ENCODE measurements at regions not wholly inside any gene's neighbourhood (a gene's known extent, or its start where the extent isn't known, plus 50 kb on each side); places are given as distances from the start of the nearest gene placed in this dataset.

- POLR2A ChIA-PET = interaction anchor here (1.1 kb wide), 1 partner anchor 9 kb away, joined by 3 read pairs; no protein-coding TSS in a partner anchor
- ATAC-seq (ENCODE audit: low read depth) (peak; percentile 92), DNase-seq (peak; percentile 84)
- Mint-ChIP-seq H3K4me1 (peaks cover 2% of the 10 kb centered on the region), H3K36me3 (no peaks in the 10 kb centered on the region), H3K27ac (no peak overlapping the region), H3K4me3 (peak overlapping the region; percentile 87), H3K27me3 (peaks cover 19% of the 10 kb centered on the region), H3K9me3 (no peaks in the 10 kb centered on the region)
Observed at GRCh38 chr12:107912421-107913004, 138.0 kb downstream of the ASCL4 start.

DNA sequence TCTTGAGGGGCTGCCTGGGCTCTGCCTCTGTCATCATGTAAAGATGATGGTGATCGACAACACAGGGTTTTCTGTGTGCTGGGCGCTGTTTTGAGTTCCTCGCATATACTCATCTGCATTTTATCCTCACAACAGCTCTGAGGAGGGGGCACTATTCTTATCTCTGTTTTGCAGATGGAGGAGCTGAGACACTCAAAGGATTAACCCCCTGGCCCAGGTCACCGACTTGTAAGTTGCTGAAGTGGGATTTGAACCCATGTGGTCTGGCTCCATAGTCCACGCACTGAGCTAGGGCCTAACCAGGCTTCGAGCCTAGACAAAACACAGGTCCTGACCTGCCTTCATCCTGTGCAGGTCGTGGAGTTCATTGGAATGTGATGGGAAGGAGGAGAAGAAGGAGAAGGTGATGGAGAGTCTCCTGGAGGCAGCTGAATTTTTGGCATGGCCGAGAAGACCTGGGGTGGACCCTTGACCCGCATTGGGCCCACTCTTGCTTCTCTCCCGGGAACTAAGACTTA, 140.0 kb downstream of the ASCL4 start:
- ATAC-seq (ENCODE audit: low read depth) = no peak
- Mint-ChIP-seq H3K27ac (no peak overlapping the region), H3K4me3 (no peak overlapping the region), H3K4me1 (peaks cover 4% of the 10 kb centered on the region), H3K9me3 (no peaks in the 10 kb centered on the region), H3K36me3 (no peaks in the 10 kb centered on the region), H3K27me3 (peaks cover 17% of the 10 kb centered on the region)
- DNase-seq = no peak
- POLR2A ChIA-PET = no interaction called here

DNA sequence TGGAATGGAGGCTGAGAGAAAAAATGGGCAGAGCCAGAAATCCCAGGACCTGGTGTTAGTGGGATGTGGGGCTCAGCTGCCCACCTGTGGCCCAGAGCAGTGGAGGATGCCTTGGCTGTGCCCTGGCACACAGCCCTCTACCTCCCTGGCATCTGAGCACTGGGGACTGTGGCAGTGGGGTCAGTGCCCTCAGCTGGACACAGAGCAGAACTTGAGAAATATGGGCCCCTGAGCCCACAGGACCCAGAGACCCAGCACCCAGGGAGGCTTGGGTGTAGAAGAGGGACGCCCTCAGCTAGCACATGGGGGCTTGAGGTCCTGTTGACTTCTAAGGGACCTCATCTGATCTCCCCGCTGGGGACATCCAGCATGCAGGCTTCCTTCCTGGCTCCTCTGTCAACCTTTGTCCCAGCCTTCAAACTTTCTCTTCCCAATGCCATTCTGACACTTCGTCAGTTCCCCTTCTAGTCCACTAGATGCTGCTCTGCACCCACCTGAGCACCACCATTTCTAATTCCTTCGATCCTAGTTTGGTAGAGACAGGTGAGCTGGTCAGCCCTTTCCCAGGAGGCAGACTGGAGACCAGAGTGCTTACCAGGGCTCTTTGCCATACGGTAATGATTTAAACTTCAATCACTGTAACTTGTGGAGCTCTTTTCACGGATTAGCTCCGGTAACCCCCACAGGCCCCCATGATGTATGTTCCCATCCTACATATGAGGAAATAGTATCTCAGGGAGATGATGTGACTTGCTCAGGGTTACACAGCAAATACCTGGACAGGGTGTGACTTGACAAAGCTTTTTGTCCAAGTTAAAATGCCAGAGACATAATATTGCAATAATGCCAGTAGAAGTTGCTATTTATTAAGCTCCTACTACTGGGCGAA, 143.7 kb downstream of the ASCL4 start:
- no peak for DNase-seq
- no peaks in the 10 kb centered on the region for H3K9me3 Mint-ChIP-seq
- no peak overlapping the region for H3K27ac Mint-ChIP-seq
- POLR2A ChIA-PET = no interaction called here
- no peaks in the 10 kb centered on the region for H3K36me3 Mint-ChIP-seq
- no peak for ATAC-seq (ENCODE audit: low read depth)
- no peak overlapping the region for H3K4me3 Mint-ChIP-seq
- H3K27me3 Mint-ChIP-seq = peaks cover 34% of the 10 kb centered on the region
- peaks cover 2% of the 10 kb centered on the region for H3K4me1 Mint-ChIP-seq

DNA sequence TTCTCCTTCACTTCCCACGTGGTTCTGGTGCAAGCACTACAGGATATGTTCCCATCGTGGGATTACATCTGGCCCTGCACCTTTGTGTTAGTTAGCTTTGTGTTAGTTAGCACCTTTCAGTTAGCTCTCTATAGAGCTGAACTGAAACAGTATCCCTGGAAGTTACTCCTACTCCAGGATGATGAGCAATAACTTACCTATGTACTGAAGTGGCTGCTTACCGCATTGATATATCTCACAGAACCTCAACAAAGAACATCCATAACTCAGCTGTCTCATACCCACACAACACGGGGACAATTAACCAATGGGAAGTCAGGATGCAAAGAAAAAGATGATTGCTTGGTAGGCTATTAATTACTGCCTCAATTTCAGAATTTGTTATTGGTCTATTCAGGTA, 146.6 kb downstream of the ASCL4 start:
- Mint-ChIP-seq H3K27me3 (peaks cover 34% of the 10 kb centered on the region), H3K36me3 (no peaks in the 10 kb centered on the region)
- no peak for ATAC-seq (ENCODE audit: low read depth)

DNA sequence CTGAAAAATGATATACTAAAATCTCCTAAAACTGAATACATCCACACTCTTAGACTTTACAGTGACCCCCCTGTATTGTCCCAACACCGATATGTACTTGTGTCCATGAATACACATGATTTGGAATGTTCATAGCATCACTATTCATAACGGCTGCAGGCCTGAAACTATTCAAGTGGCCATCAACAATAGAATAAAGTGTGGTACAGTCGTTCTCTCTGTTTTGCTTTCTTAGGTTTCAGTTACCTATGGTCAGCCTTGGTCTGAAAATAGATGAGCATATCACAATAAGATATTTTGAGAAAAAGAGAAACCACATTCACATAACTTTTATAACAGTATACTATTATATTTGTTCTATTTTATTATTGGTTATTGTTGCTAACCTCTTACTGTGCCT, 150.6 kb downstream of the ASCL4 start:
- POLR2A ChIA-PET = no interaction called here

More for the DNA sequence above, 146.6 kb downstream of the ASCL4 start:
- no peak for DNase-seq
- POLR2A ChIA-PET = no interaction called here
- Mint-ChIP-seq H3K9me3 (no peaks in the 10 kb centered on the region), H3K4me1 (peaks cover 2% of the 10 kb centered on the region), H3K27ac (no peak overlapping the region), H3K4me3 (no peak overlapping the region)

DNA sequence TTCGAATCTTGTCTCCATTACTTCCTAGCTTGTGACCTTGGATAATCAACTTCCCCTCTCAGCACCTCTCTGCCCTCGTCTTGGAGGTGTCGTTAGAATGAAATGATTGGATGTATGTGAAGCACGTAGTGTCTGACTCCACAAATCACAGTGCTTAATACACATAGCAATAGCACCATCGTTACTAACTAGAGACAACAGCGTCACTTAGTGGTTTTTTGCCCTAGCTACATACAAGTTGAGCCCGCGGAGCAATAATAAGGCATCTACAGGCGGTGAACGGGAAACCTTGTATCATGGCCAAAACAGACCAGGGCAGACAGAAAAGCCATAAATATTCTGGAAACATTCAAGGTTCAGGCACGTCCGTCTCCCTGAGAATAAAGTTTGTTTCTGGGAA, 154.9 kb downstream of the ASCL4 start:
- DNase-seq (no peak), ATAC-seq (ENCODE audit: low read depth) (no peak)
- Mint-ChIP-seq H3K4me3 (no peak overlapping the region), H3K27me3 (peaks cover 22% of the 10 kb centered on the region), H3K27ac (no peak overlapping the region), H3K4me1 (no peaks in the 10 kb centered on the region), H3K9me3 (no peaks in the 10 kb centered on the region), H3K36me3 (no peaks in the 10 kb centered on the region)
- POLR2A ChIA-PET = no interaction called here

More for the DNA sequence above, 150.6 kb downstream of the ASCL4 start:
- ATAC-seq (ENCODE audit: low read depth) = no peak
- Mint-ChIP-seq H3K4me3 (no peak overlapping the region), H3K4me1 (no peaks in the 10 kb centered on the region), H3K36me3 (no peaks in the 10 kb centered on the region), H3K27me3 (peaks cover 30% of the 10 kb centered on the region), H3K9me3 (no peaks in the 10 kb centered on the region), H3K27ac (no peak overlapping the region)
- DNase-seq = no peak

DNA sequence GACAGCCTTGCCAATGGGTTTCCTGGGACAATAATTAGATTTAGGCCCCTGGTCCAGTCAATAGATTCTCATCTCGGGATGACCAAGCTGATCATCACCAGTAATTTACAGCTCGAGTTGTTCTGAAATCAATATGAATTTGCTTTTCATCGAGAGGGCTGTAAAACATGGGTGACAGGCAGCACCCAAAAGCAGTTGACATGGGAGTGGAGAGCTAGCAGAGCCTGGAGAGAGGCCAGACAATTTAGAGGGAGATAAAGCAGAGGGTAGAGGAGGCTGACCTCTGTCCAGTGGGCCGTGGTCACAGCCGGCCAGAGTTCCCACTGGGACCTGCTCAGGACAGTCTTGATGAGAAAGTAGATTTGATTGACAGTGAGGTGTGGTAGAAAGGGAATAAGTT, 157.3 kb downstream of the ASCL4 start:
- H3K27me3 Mint-ChIP-seq = peaks cover 22% of the 10 kb centered on the region
- H3K4me3 Mint-ChIP-seq = no peak overlapping the region
- no peak for ATAC-seq (ENCODE audit: low read depth)
- POLR2A ChIA-PET = no interaction called here
- no peaks in the 10 kb centered on the region for H3K4me1 Mint-ChIP-seq
- no peak overlapping the region for H3K27ac Mint-ChIP-seq
- no peaks in the 10 kb centered on the region for H3K9me3 Mint-ChIP-seq
- no peaks in the 10 kb centered on the region for H3K36me3 Mint-ChIP-seq
- DNase-seq = no peak

DNA sequence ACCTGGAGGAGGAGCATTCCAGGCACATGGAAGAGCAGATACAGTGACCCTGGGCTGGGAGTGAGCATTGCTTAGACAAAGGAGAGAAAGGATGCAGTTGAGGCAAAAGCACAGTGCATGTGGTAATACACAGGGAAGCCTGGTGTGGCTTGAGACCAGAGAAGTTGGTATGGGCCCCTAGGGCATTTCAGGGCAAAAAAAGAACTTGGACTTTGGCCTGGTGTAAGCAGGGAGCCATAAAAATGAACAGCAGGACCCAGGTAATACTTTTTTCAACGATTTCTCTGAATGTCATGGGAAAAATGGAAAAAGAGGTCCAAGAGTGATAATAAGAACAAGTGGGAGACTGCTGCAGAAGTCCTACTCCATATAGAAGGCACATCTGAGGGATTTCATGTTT, 163.9 kb downstream of the ASCL4 start:
- POLR2A ChIA-PET = no interaction called here
- H3K9me3 Mint-ChIP-seq = no peaks in the 10 kb centered on the region
- H3K36me3 Mint-ChIP-seq = no peaks in the 10 kb centered on the region
- no peak overlapping the region for H3K27ac Mint-ChIP-seq
- ATAC-seq (ENCODE audit: low read depth) (no peak), DNase-seq (no peak)
- peaks cover 15% of the 10 kb centered on the region for H3K27me3 Mint-ChIP-seq
- no peaks in the 10 kb centered on the region for H3K4me1 Mint-ChIP-seq
- no peak overlapping the region for H3K4me3 Mint-ChIP-seq

DNA sequence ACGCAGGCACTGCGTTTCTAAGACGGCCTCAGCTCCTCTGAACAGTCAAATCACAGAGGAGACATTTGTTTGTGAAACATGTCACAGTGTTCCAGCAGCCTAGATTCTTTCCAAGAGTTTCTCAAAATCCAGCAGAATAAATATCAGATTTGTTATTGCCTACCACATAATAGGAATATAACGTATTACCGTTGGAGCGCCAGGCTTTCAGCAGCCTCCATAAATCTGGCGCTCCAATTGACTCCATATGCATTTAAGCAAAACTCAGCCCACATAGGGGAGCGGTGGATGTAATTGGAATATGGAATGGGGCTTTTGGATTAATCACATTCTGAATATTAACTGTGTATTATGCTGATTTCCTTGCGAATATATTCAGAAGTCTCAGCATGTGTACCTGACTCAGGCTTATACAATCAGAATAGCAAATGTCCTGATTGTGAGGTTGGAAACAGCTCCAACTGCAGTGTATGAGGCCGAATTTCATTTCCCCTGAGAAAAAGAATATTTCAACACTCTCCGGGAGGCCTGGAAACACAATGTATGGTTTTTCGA, 174.0 kb downstream of the ASCL4 start:
- DNase-seq (no peak), ATAC-seq (ENCODE audit: low read depth) (no peak)
- POLR2A ChIA-PET = no interaction called here
- Mint-ChIP-seq H3K27me3 (peaks cover 17% of the 10 kb centered on the region), H3K27ac (no peak overlapping the region), H3K4me1 (no peaks in the 10 kb centered on the region), H3K9me3 (no peaks in the 10 kb centered on the region), H3K36me3 (no peaks in the 10 kb centered on the region), H3K4me3 (no peak overlapping the region)

- ATAC-seq (ENCODE audit: low read depth) (no peak), DNase-seq (no peak)
- Mint-ChIP-seq H3K27me3 (peaks cover 11% of the 10 kb centered on the region), H3K4me3 (no peak overlapping the region), H3K27ac (no peak overlapping the region), H3K36me3 (no peaks in the 10 kb centered on the region), H3K9me3 (no peaks in the 10 kb centered on the region), H3K4me1 (peaks cover 2% of the 10 kb centered on the region)
- POLR2A ChIA-PET = no interaction called here
Observed at GRCh38 chr12:107951024-107951423, 176.5 kb downstream of the ASCL4 start.

DNA sequence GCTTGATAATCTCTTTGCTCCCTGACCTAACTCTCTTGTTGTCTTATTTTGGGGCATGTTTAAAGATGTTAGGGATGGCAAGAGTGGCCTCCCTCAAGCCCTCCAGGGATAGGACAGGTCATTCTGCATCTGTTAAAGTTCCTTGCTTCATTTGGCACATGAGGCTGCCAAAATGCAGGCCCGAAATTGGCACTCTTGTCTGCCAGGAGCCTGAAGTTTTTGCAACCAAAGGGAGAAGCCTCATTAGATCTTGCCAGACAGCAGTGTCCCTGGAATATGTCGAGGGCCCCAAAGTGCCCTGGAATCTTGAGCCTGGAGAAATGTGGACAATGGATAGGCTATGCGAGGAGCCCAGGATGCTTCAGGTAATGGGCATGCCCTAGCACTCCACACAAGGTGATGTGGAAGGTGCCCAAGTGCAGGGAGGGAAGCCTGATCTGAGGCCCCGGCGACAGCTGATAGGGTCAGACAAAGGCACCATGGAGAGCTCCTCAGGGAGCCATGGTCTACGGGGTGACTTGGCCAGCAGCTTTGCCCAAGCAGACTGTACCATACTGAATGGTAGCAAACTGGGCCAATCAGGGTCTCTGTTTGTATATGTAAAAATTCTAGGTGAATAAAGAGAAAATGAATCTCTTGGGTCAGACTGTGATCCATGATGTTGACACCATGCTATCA, 173.0 kb upstream of the WSCD2 start:
- Mint-ChIP-seq H3K36me3 (no peaks in the 10 kb centered on the region), H3K27me3 (peaks cover 5% of the 10 kb centered on the region), H3K4me3 (no peak overlapping the region), H3K4me1 (peaks cover 2% of the 10 kb centered on the region), H3K9me3 (no peaks in the 10 kb centered on the region), H3K27ac (no peak overlapping the region)
- POLR2A ChIA-PET = no interaction called here
- no peak for ATAC-seq (ENCODE audit: low read depth)
- no peak for DNase-seq

DNA sequence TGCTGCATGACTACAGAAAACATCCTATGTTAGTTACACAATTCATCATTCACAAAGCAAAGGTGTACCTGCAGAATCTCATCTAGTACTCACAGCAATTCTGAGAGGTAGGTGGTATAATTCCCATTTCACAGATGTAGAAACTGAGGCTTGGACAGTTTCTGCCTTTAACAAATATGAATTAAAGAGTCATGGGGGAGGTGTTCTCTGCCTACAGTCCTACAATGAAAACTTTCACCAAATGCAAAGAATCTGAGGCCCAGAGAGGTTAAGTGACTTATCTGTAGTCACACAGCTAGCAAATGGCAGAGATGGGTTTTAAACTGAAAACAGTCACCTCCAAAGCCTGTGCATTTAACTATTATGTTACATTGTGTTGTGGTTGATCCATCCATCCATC, 171.6 kb upstream of the WSCD2 start:
- Mint-ChIP-seq H3K27me3 (peaks cover 5% of the 10 kb centered on the region), H3K27ac (no peak overlapping the region), H3K4me1 (peaks cover 2% of the 10 kb centered on the region), H3K4me3 (no peak overlapping the region), H3K36me3 (no peaks in the 10 kb centered on the region), H3K9me3 (no peaks in the 10 kb centered on the region)
- POLR2A ChIA-PET = no interaction called here
- DNase-seq (no peak), ATAC-seq (ENCODE audit: low read depth) (no peak)

- Mint-ChIP-seq H3K4me3 (no peak overlapping the region), H3K9me3 (no peaks in the 10 kb centered on the region), H3K4me1 (no peaks in the 10 kb centered on the region), H3K27ac (no peak overlapping the region), H3K36me3 (no peaks in the 10 kb centered on the region), H3K27me3 (peaks cover 3% of the 10 kb centered on the region)
- no peak for DNase-seq
- no peak for ATAC-seq (ENCODE audit: low read depth)
- POLR2A ChIA-PET = no interaction called here
Observed at GRCh38 chr12:107963635-107964034, 165.5 kb upstream of the WSCD2 start.

Measured in activated naive CD8-positive, alpha-beta T cell treated with anti-CD3 and anti-CD28 coated beads, Interleukin-2, amount 10 ng/mL, durations not matched to agents 7 days and 5 days (primary cell).